ENCODE measurements at regions not wholly inside any gene's neighbourhood (a gene's known extent, or its start where the extent isn't known, plus 50 kb on each side); places are given as distances from the start of the nearest gene placed in this dataset.
"Not testable (repeated sequence)": the region's sequence is repeated elsewhere in the genome, so short reads cannot be mapped to it uniquely, and the experiment has no call there.

GRCh38 chr7:76941809-76942765, 90.1 kb downstream of the SPDYE17 start:
- TF ChIP-seq, protein P1, sequence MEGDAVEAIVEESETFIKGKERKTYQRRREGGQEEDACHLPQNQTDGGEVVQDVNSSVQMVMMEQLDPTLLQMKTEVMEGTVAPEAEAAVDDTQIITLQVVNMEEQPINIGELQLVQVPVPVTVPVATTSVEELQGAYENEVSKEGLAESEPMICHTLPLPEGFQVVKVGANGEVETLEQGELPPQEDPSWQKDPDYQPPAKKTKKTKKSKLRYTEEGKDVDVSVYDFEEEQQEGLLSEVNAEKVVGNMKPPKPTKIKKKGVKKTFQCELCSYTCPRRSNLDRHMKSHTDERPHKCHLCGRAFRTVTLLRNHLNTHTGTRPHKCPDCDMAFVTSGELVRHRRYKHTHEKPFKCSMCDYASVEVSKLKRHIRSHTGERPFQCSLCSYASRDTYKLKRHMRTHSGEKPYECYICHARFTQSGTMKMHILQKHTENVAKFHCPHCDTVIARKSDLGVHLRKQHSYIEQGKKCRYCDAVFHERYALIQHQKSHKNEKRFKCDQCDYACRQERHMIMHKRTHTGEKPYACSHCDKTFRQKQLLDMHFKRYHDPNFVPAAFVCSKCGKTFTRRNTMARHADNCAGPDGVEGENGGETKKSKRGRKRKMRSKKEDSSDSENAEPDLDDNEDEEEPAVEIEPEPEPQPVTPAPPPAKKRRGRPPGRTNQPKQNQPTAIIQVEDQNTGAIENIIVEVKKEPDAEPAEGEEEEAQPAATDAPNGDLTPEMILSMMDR (conservative IDR thresholded peaks at IDR 0.05; ENCODE audit: low read length): not testable (repeated sequence)
- not testable (repeated sequence) for TF ChIP-seq EZH2phosphoT487 (IDR thresholded peaks at IDR 0.05; ENCODE audit: borderline replicate concordance, low read depth, low read length)

Data from OCI-LY7 (cell line).